Vagina (tissue), 2 donors: ENCODE measurements at regions not wholly inside any gene's neighbourhood (a gene's known extent, or its start where the extent isn't known, plus 50 kb on each side); places are given as distances from the start of the nearest gene placed in this dataset.

ENCODE experiments used
- POLR2A ChIP-seq, 2 donors: fragments of 450-650 bp; IDR thresholded peaks; one replicate each; pipeline ENCODE4 v1.6.1; 2017; ENCODE audit warnings: antibody characterized with exemption in 2 of 2, mild to moderate bottlenecking in 2 of 2, moderate library complexity in 2 of 2
- POLR2AphosphoS5 ChIP-seq, 2 donors: sonication (generic); formaldehyde crosslinking; IDR thresholded peaks; one replicate each; pipeline ENCODE4 v1.9.0; 2017; ENCODE audit warnings: antibody characterized with exemption in 2 of 2, mild to moderate bottlenecking in 2 of 2, low read depth in 1 of 2; ENCODE audit not compliant: insufficient read depth in 1 of 2
- TF ChIP-seq, protein P1 (sequence below), 3 experiments: fragments of 450-650 bp in 2 of 3; fragments of 200-600 bp in 1 of 3; sonication (generic) in 1 of 3; IDR thresholded peaks; one replicate each; pipeline ENCODE4 v1.5.1; 2017 to 2019; ENCODE audit warnings: antibody characterized with exemption in 3 of 3, mild to moderate bottlenecking in 2 of 3, moderate library complexity in 2 of 3

DNA sequence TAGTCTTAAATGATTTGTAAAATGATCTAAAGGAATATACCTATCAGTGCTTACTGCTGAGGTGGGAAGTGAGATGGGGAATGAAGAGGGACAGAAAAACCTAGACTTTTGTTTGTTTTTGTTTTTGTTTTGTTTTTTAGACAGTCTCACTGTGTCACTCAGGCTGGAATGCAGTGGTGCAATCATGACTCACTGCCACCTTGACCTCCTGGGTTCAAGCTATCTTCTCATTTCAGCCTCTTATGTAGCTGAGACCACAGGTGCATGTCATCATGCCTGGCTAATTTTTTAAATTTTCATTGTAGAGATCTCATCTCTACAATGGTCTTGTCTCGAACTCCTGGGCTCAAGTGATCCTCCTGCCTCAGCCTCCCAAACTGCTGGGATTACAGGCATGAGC is 116.4 kb upstream of the SEM1 start:
- TF ChIP-seq POLR2A (IDR thresholded peaks at IDR 0.05) (no peak), POLR2AphosphoS5 (IDR thresholded peaks at IDR 0.05; ENCODE audit: insufficient read depth in 1 of 2, low read depth in 1 of 2) (no peak)
- TF ChIP-seq, protein P1, sequence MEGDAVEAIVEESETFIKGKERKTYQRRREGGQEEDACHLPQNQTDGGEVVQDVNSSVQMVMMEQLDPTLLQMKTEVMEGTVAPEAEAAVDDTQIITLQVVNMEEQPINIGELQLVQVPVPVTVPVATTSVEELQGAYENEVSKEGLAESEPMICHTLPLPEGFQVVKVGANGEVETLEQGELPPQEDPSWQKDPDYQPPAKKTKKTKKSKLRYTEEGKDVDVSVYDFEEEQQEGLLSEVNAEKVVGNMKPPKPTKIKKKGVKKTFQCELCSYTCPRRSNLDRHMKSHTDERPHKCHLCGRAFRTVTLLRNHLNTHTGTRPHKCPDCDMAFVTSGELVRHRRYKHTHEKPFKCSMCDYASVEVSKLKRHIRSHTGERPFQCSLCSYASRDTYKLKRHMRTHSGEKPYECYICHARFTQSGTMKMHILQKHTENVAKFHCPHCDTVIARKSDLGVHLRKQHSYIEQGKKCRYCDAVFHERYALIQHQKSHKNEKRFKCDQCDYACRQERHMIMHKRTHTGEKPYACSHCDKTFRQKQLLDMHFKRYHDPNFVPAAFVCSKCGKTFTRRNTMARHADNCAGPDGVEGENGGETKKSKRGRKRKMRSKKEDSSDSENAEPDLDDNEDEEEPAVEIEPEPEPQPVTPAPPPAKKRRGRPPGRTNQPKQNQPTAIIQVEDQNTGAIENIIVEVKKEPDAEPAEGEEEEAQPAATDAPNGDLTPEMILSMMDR (IDR thresholded peaks at IDR 0.05): no peak
